IPS-18a (cell line): ENCODE measurements at regions not wholly inside any gene's neighbourhood (a gene's known extent, or its start where the extent isn't known, plus 50 kb on each side); places are given as distances from the start of the nearest gene placed in this dataset.

Experiments
- H3K27ac ChIP-seq: one replicate; pipeline ENCODE4 v1.5.1; 2013; ENCODE audit warnings: low read length
- H3K27me3 ChIP-seq: one replicate; pipeline ENCODE4 v1.6.1; 2013; ENCODE audit warnings: mild to moderate bottlenecking, low read length; ENCODE audit not compliant: control insufficient read depth, insufficient read depth
- H3K36me3 ChIP-seq: one replicate; pipeline ENCODE4 v1.6.1; 2013; ENCODE audit warnings: low read depth, low read length; ENCODE audit not compliant: control insufficient read depth
- H3K4me1 ChIP-seq: one replicate; pipeline ENCODE4 v1.6.1; 2013; ENCODE audit warnings: low read depth, low read length; ENCODE audit not compliant: control insufficient read depth
- H3K4me3 ChIP-seq: one replicate; pipeline ENCODE4 v1.5.1; 2013; ENCODE audit warnings: low read length
- H3K9ac ChIP-seq: one replicate; pipeline ENCODE4 v1.6.1; 2013; ENCODE audit warnings: mild to moderate bottlenecking, low read length, moderate library complexity
- H3K9me3 ChIP-seq: one replicate; pipeline ENCODE4 v1.6.1; 2013; ENCODE audit warnings: low read depth, low read length; ENCODE audit not compliant: control insufficient read depth

DNA sequence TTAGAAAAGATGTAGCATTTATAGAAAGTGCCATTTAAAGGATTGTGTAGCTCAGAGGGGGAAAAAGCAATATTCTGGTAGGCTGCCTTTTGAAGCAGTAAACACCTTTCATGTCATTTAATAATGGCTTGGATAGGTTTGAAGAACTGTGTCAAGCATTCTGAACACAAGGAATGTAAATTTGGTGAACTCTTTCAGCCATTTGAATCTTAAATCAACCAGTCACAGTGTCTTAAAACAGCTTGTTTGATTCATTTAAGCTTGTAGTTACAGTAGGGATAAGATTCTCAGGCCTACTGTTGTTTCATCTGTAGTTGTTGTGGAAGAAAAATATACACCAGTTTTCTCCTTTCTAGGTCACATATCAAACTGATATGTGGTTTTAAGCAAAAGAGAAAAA is 299.4 kb upstream of the NOVA1 start:
- no peaks in the 10 kb centered on the region for H3K27me3 ChIP-seq
- H3K9ac ChIP-seq: no peak overlapping the region
- H3K4me3 ChIP-seq: no peak overlapping the region
- no peak overlapping the region for H3K27ac ChIP-seq
- no peaks in the 10 kb centered on the region for H3K4me1 ChIP-seq
- no peaks in the 10 kb centered on the region for H3K36me3 ChIP-seq
- peaks cover 15% of the 10 kb centered on the region for H3K9me3 ChIP-seq

DNA sequence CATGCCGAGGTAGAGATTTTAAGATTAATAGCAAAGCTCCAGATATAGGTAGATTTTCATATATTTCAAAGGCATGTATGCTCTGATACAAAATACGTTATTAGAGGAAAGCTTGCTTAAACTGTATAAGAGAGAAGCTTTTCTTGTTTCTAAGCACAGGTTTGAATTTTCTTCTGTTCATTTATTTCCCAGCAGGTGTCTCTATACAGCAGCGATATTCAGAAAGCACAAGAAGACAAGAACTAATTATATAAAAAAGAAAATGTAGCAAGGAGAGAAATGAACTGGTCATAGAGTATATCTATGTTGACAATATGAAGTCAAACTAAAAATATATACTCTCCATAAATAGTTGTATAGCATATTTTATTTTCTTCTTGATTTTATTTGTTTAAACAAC is 307.4 kb upstream of the NOVA1 start:
- Histone ChIP-seq H3K36me3 (no peaks in the 10 kb centered on the region), H3K27me3 (no peaks in the 10 kb centered on the region), H3K4me3 (no peak overlapping the region), H3K9ac (no peak overlapping the region), H3K4me1 (no peaks in the 10 kb centered on the region), H3K27ac (no peak overlapping the region), H3K9me3 (peaks cover 10% of the 10 kb centered on the region)

DNA sequence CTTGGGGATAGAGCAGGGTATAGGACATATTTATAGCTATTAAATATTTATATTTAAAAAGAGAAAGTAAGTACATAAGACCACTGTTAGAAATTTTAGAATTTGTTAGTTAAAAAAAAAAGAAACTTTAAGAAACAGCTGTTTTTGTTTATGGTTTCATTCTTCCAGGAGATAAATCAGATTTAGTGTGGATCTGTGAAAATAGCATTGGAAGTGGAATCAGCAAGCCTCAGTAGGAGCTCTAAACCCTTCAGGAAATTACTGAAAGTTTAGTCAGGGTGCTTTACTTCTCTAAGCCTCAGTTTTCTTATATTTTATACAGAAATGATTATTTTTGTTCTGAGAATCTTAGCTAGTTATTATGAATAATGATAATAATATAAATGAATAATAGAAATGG is 316.0 kb upstream of the NOVA1 start:
- H3K9me3 ChIP-seq: no peaks in the 10 kb centered on the region
- no peak overlapping the region for H3K9ac ChIP-seq
- H3K4me1 ChIP-seq: no peaks in the 10 kb centered on the region
- H3K4me3 ChIP-seq: no peak overlapping the region
- no peaks in the 10 kb centered on the region for H3K27me3 ChIP-seq
- H3K27ac ChIP-seq: no peak overlapping the region
- H3K36me3 ChIP-seq: no peaks in the 10 kb centered on the region

DNA sequence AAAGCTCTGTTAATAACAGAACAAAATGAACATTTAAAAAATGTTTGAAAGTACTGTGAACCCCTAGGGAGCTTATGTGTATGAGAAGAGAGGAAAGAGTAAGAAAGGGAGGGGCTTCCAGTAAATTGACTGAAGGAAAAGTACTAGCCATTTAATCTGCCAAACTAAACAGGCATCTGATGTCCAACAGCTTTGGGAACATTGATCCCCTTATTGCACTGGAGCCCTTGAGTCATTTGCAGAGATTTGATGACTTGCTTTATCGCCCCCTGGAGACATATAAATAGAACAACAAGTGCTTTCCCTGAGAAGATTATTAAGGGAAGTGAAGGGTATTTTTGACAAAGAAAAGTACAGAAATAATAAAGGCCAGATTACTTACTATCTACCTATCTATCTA is 319.3 kb upstream of the NOVA1 start:
- Histone ChIP-seq H3K4me1 (no peaks in the 10 kb centered on the region), H3K27ac (no peak overlapping the region), H3K4me3 (no peak overlapping the region), H3K36me3 (no peaks in the 10 kb centered on the region), H3K9me3 (no peaks in the 10 kb centered on the region), H3K27me3 (no peaks in the 10 kb centered on the region), H3K9ac (no peak overlapping the region)

DNA sequence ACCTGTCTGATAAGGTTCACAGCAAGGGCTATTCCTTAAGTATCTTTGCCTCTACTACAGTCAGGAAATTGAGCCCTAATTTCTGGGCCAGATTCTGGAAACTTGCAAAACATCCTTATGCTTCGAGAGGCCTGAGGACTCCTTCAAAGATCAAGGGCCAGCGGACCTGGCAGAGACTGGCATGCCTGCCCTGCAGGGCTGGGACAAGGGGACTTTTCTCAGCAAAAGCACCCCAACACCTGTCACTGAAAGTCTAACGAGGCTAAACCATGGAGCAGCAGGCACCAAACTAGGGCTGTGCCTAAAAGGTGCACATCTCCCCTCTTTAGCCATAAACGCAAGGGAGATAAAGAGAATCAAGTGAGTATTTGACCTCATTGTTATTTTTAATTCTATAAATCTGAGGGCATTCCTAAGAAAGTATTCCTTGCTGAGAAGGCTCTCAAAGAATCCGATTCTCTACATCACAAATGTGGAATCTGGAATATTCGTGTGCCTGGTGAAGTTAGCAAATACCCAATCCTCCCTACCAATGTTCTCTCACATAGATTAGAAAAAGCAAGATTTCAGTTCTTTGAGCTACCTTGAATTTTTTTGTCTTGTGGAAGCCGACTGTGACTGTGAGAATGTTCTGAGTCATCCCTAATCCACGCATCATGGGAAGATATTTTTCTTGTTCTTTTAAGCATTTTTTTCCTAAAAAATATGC is 328.2 kb upstream of the NOVA1 start:
- Histone ChIP-seq H3K4me1 (peaks cover 20% of the 10 kb centered on the region), H3K27me3 (no peaks in the 10 kb centered on the region), H3K9me3 (no peaks in the 10 kb centered on the region), H3K4me3 (no peak overlapping the region), H3K9ac (no peak overlapping the region), H3K36me3 (no peaks in the 10 kb centered on the region), H3K27ac (no peak overlapping the region)

DNA sequence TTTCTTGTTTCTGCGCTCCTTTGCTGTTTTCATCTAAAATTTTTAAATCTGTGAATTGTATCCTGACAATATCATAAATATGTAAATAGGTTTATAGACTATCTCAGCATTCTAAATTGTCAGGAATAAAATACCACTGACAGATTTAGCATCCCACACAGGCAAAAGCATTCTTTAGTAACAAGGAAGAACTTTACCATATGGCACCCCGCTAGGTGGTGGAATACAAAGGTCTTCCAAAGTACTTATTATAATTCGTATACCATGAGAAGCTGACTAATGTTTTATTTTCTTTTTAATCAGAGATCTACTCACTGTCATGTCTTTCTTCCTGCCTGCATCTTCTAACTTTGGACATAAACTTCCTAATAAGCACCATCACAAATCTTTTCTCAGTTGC is 328.8 kb upstream of the NOVA1 start:
- H3K27me3 ChIP-seq: no peaks in the 10 kb centered on the region
- H3K9ac ChIP-seq: no peak overlapping the region
- no peaks in the 10 kb centered on the region for H3K9me3 ChIP-seq
- no peaks in the 10 kb centered on the region for H3K36me3 ChIP-seq
- peaks cover 20% of the 10 kb centered on the region for H3K4me1 ChIP-seq
- H3K4me3 ChIP-seq: no peak overlapping the region
- no peak overlapping the region for H3K27ac ChIP-seq

DNA sequence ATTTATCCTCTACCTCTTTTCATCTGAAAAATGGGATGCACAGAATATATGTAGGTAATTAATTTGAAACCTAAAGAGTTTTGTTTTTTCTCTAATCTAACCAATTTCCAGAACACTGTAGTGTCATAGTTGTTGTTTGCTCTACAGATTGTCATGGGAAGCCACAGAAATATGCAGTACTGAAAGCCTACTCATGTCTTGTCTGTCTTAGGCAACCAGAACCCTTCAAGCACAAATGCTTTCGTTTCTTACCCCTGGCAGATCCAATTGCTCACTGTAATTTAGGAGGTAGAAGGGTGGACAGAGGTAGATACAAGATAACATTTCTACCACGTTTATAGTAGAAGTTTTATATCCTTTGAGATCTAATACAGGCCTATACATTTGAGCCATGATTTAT is 330.2 kb upstream of the NOVA1 start:
- H3K27me3 ChIP-seq: no peaks in the 10 kb centered on the region
- H3K27ac ChIP-seq: no peak overlapping the region
- no peak overlapping the region for H3K9ac ChIP-seq
- no peaks in the 10 kb centered on the region for H3K9me3 ChIP-seq
- peaks cover 20% of the 10 kb centered on the region for H3K4me1 ChIP-seq
- H3K36me3 ChIP-seq: no peaks in the 10 kb centered on the region
- no peak overlapping the region for H3K4me3 ChIP-seq

DNA sequence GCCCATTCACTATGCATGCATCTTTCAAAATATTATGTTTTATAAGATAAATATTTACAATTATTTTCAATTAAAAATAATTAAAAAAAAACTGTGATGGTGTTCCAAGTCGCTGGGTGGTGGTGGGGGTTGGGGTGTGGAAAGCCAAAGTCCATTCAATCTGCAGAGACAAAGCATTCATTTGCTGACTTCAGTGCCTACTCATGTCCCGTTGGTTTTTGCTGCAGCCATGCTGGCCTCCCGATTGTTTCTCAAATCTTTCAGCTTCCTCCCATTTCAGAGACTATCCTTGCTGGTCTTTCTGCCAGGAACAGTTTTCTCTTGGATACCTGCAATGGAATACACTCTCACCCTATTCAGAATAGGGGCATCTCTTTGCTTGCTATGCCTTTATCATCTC is 331.5 kb upstream of the NOVA1 start:
- Histone ChIP-seq H3K4me1 (peaks cover 20% of the 10 kb centered on the region), H3K9ac (no peak overlapping the region), H3K27me3 (no peaks in the 10 kb centered on the region), H3K9me3 (no peaks in the 10 kb centered on the region), H3K4me3 (no peak overlapping the region), H3K36me3 (no peaks in the 10 kb centered on the region), H3K27ac (no peak overlapping the region)

DNA sequence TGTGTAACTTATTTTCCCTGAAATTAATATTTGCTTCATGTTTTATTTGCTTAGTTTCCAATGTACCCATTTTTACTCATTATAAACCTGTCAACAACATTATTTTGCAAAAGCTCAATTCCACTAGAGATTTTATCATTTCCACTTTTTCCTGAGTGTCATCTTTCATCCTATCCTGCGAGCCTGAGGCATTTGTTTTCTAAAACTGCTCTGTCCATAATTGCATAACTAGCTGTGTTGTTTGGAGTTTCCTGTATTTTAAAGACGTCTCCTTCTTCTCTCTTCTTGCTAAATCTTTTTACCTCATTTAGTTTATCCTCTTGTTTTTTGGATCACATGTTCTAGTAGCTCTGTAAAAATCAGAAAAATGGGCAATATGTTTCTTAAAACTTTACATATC is 332.7 kb upstream of the NOVA1 start:
- no peak overlapping the region for H3K4me3 ChIP-seq
- H3K36me3 ChIP-seq: no peaks in the 10 kb centered on the region
- H3K9ac ChIP-seq: no peak overlapping the region
- no peaks in the 10 kb centered on the region for H3K27me3 ChIP-seq
- H3K9me3 ChIP-seq: peaks cover 5% of the 10 kb centered on the region
- H3K4me1 ChIP-seq: peaks cover 18% of the 10 kb centered on the region
- no peak overlapping the region for H3K27ac ChIP-seq

DNA sequence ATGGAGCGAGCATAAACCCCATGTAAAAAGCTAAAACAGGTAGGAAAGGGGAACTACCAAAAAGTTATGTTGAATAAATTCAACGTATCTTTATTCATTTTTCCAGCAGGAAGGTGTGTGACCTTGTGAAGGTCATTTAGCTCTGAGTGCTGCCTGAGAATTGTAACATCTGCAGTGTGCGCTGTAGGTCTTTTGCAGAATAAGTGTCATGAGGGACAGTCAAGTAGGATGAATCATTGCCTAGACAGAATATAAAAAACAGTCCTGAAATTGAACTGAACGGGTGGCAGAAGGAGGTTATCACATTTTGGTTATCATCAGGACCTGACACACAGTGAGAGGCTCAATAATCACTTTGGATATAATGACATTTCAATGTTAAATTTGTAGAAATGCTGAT is 334.8 kb upstream of the NOVA1 start:
- Histone ChIP-seq H3K27me3 (no peaks in the 10 kb centered on the region), H3K9ac (no peak overlapping the region), H3K9me3 (peaks cover 12% of the 10 kb centered on the region), H3K27ac (no peak overlapping the region), H3K4me3 (no peak overlapping the region), H3K36me3 (no peaks in the 10 kb centered on the region), H3K4me1 (peaks cover 2% of the 10 kb centered on the region)

DNA sequence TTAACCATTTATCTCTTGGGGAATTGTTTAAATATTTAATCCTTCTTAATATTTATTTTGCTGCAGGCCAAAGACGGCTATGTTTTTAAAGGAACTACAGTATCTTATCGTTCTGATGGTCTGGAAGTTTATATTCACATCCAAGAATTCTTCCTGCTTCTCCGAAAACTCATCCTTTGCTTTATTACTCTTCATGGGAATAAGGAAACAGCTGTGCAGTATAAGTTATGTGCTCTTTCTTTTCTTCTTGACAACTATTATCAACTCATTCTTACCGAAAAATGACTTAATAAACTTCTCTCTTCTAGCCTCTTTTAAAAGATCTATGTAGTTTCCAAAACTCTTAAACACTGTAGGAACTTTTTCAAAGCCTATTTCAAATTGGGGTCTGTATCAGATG is 335.6 kb upstream of the NOVA1 start:
- Histone ChIP-seq H3K36me3 (no peaks in the 10 kb centered on the region), H3K4me3 (no peak overlapping the region), H3K27me3 (no peaks in the 10 kb centered on the region), H3K27ac (no peak overlapping the region), H3K4me1 (peaks cover 2% of the 10 kb centered on the region), H3K9ac (no peak overlapping the region), H3K9me3 (peaks cover 12% of the 10 kb centered on the region)

DNA sequence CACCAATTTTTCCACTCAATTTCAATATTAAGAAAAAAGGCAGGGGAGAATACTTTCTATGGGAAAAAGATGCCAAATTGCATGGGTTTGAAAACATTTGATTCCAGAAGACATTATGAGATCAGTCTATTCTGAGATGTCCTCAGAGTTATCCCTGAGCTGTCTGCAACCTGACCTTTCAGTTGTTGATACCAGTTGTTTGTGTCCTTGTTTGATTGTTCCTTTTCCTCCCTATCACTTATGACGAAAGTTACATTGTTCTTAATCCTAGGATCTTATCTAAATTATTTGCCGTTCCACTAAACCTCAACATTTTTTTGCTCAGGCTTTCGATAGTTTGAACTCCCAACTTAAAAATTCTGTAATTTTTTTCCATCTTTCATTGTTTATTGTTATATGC is 336.3 kb upstream of the NOVA1 start:
- no peaks in the 10 kb centered on the region for H3K36me3 ChIP-seq
- H3K4me1 ChIP-seq: no peaks in the 10 kb centered on the region
- no peak overlapping the region for H3K4me3 ChIP-seq
- H3K9me3 ChIP-seq: peaks cover 12% of the 10 kb centered on the region
- H3K9ac ChIP-seq: no peak overlapping the region
- no peaks in the 10 kb centered on the region for H3K27me3 ChIP-seq
- no peak overlapping the region for H3K27ac ChIP-seq
